B cell (primary cell): ENCODE measurements at regions not wholly inside any gene's neighbourhood (a gene's known extent, or its start where the extent isn't known, plus 50 kb on each side); places are given as distances from the start of the nearest gene placed in this dataset.

Experiments used
- ATAC-seq: fragments of 200-7000 bp; cut with Tn5 transposase; one replicate; pipeline ENCODE4 v1.10.0; 2021; ENCODE audit warnings: low read depth, mild to moderate bottlenecking, moderate number of reproducible peaks, moderate library complexity
- CTCF ChIA-PET: fragments of 350-600 bp; sonication (Branson Sonifier 250); formaldehyde crosslinking; loops from one replicate; lab custom pipeline; 2021; ENCODE audit warnings: antibody characterized with exemption, inconsistent platforms; lab: Charles Lee
- POLR2A ChIA-PET: fragments of 350-600 bp; sonication (Branson Sonifier 250); formaldehyde crosslinking; loops from one replicate; lab custom pipeline; 2021; ENCODE audit warnings: antibody characterized with exemption; lab: Charles Lee
- DNase-seq: peaks from one replicate; pipeline ENCODE4 v3.0.0; 2013
- H2AFZ ChIP-seq: 2 replicates; pipeline ENCODE4 v1.6.1; 2012; ENCODE audit warnings: mild to moderate bottlenecking, low read depth, low read length; ENCODE audit not compliant: insufficient read depth, poor library complexity, severe bottlenecking
- H3K27ac ChIP-seq, 2 donors: 1 replicate in 1 of 2; 2 replicates in 1 of 2; pipeline ENCODE4 v1.5.1; 2012 to 2013; ENCODE audit warnings: low read length in 2 of 2, mild to moderate bottlenecking in 2 of 2, moderate library complexity in 1 of 2
- H3K27me3 ChIP-seq, 4 experiments: fragments of 200-600 bp in 1 of 4; sonication (generic) in 1 of 4; replicated peaks in 1 of 4; 1 replicate in 2 of 4; 2 replicates in 2 of 4; pipeline versions ENCODE4 v1.6.1 to v1.7.0; 2013 to 2016; ENCODE audit warnings: low read length in 3 of 4, mild to moderate bottlenecking in 2 of 4, mixed read lengths in 1 of 4, moderate library complexity in 1 of 4; ENCODE audit not compliant: insufficient read depth in 4 of 4, control insufficient read depth in 3 of 4; ENCODE audit errors: control extremely low read depth in 1 of 4
- H3K36me3 ChIP-seq, 2 experiments: replicated peaks in 1 of 2; 1 replicate in 1 of 2; 2 replicates in 1 of 2; pipeline versions ENCODE4 v1.6.1 to v1.7.1; 2013; ENCODE audit warnings: low read length in 1 of 2; ENCODE audit not compliant: insufficient read depth in 2 of 2, control insufficient read depth in 1 of 2; ENCODE audit errors: control extremely low read depth in 1 of 2, extremely low read depth in 1 of 2
- H3K4me1 ChIP-seq, 2 donors: fragments of 200-600 bp in 1 of 2; sonication (generic) in 1 of 2; 1 replicate in 1 of 2; 2 replicates in 1 of 2; pipeline versions ENCODE4 v1.5.1 to v1.6.1; 2013 to 2017; ENCODE audit warnings: low read length in 2 of 2; ENCODE audit not compliant: control insufficient read depth in 2 of 2, insufficient read depth in 2 of 2
- H3K4me2 ChIP-seq: replicated peaks from 2 replicates; pipeline ENCODE3; 2012; ENCODE audit warnings: mild to moderate bottlenecking, low read depth, low read length; ENCODE audit not compliant: poor library complexity, severe bottlenecking
- H3K4me3 ChIP-seq, 5 experiments: fragments of 200-600 bp in 1 of 5; sonication (generic) in 1 of 5; 1 replicate in 3 of 5; 2 replicates in 2 of 5; pipeline versions ENCODE4 v1.5.1 to v1.7.0; 2011 to 2016; ENCODE audit warnings: low read length in 4 of 5, mild to moderate bottlenecking in 4 of 5, low read depth in 2 of 5, control low read depth in 1 of 5, moderate library complexity in 1 of 5; ENCODE audit not compliant: insufficient read depth in 1 of 5; ENCODE audit errors: control extremely low read depth in 1 of 5, extremely low read depth in 1 of 5
- H3K79me2 ChIP-seq: fragments of 200-600 bp; sonication (generic); one replicate; pipeline ENCODE4 v1.6.0; 2016; ENCODE audit warnings: low read length; ENCODE audit not compliant: control insufficient read depth, insufficient read depth
- H3K9ac ChIP-seq: fragments of 200-600 bp; sonication (generic); 2 replicates; pipeline ENCODE4 v1.6.1; 2017; ENCODE audit warnings: mild to moderate bottlenecking, low read length, moderate library complexity
- H3K9me3 ChIP-seq, 3 donors: one replicate each; pipeline versions ENCODE4 v1.6.1 to v1.7.1; 2013; ENCODE audit warnings: low read length in 2 of 3; ENCODE audit not compliant: control insufficient read depth in 2 of 3, insufficient read depth in 1 of 3; ENCODE audit errors: control extremely low read depth in 1 of 3
- H4K20me1 ChIP-seq: 2 replicates; pipeline ENCODE4 v1.6.0; 2012; ENCODE audit warnings: mild to moderate bottlenecking, low read length; ENCODE audit not compliant: insufficient read depth, control insufficient read depth, poor library complexity, severe bottlenecking
- H3K27ac Mint-ChIP-seq: one replicate; pipeline ENCODE4 v1.8.0; 2021; ENCODE audit warnings: mixed read lengths
- H3K27me3 Mint-ChIP-seq: one replicate; pipeline ENCODE4 v1.8.0; 2021; ENCODE audit warnings: mixed read lengths
- H3K4me1 Mint-ChIP-seq: one replicate; pipeline ENCODE4 v1.8.0; 2021; ENCODE audit warnings: mixed read lengths
- H3K4me3 Mint-ChIP-seq: one replicate; pipeline ENCODE4 v1.8.0; 2021; ENCODE audit warnings: mixed read lengths
- H3K9me3 Mint-ChIP-seq: one replicate; pipeline ENCODE4 v1.8.0; 2022; ENCODE audit warnings: mixed read lengths; ENCODE audit not compliant: insufficient read depth
- CTCF ChIP-seq: fragments of 200-600 bp; IDR thresholded peaks from one replicate; pipeline ENCODE4 v1.8.0; 2022; ENCODE audit warnings: antibody characterized with exemption, mild to moderate bottlenecking
- EZH2 ChIP-seq: IDR thresholded peaks from 2 replicates; pipeline ENCODE4 v1.6.1; 2012; ENCODE audit warnings: borderline replicate concordance, low read depth, mild to moderate bottlenecking, moderate library complexity, low read length; ENCODE audit not compliant: insufficient read depth, poor library complexity, severe bottlenecking
- WGBS: methylation state at CpG from one replicate; pipeline ENCODE4 v1.1.5; 2013; ENCODE audit warnings: missing lambda C conversion rate; ENCODE audit not compliant: insufficient coverage; 5-methylcytosine and 5-hydroxymethylcytosine counted together
- intact Hi-C: fragments of 100-400 bp; cut with micrococcal nuclease; formaldehyde crosslinking; loops from one replicate; pipeline ENCODE4 v1.10.0; 2022

- ChIA-PET CTCF (no interaction called here), POLR2A (no interaction called here)
- H3K4me3 ChIP-seq: no peak overlapping the region
- H3K27ac ChIP-seq: no peak overlapping the region
- no peaks in the 10 kb centered on the region for H3K27me3 Mint-ChIP-seq
- no peak overlapping the region for H3K9ac ChIP-seq
- ATAC-seq: no peak
- WGBS: 98% methylated on average over 15 of the region's 17 CpGs
- H4K20me1 ChIP-seq: no peaks in the 10 kb centered on the region
- peaks cover 0 to 38% of the 10 kb centered on the region in 2 experiments for H3K36me3 ChIP-seq
- H3K4me2 ChIP-seq: no peak overlapping the region
- no peak overlapping the region for H3K4me3 Mint-ChIP-seq
- intact Hi-C loops: no loop called here
- peaks cover 2% of the 10 kb centered on the region for H3K4me1 Mint-ChIP-seq
- TF ChIP-seq EZH2 (no peak), CTCF (no peak)
- H3K4me1 ChIP-seq: no peaks in the 10 kb centered on the region
- no peaks in the 10 kb centered on the region for H3K27me3 ChIP-seq
- H3K9me3 Mint-ChIP-seq: no peaks in the 10 kb centered on the region
- DNase-seq: no peak
- H3K9me3 ChIP-seq: no peaks in the 10 kb centered on the region
- H3K79me2 ChIP-seq: no peaks in the 10 kb centered on the region
- H3K27ac Mint-ChIP-seq: no peak overlapping the region
- no peak overlapping the region for H2AFZ ChIP-seq
Observed at GRCh38 chr14:95408731-95409476, 89.2 kb upstream of the CLMN start.

- no peak for ATAC-seq
- no peak for TF ChIP-seq EZH2
- peaks cover 2% of the 10 kb centered on the region for H3K4me1 Mint-ChIP-seq
- H3K4me3 ChIP-seq: no peak overlapping the region
- no peak overlapping the region for H3K27ac Mint-ChIP-seq
- no peaks in the 10 kb centered on the region for H3K79me2 ChIP-seq
- H4K20me1 ChIP-seq: no peaks in the 10 kb centered on the region
- CTCF ChIA-PET: no interaction called here
- peaks cover 0 to 32% of the 10 kb centered on the region in 2 experiments for H3K36me3 ChIP-seq
- H2AFZ ChIP-seq: no peak overlapping the region
- intact Hi-C loops: no loop called here
- H3K27ac ChIP-seq: no peak overlapping the region
- no peaks in the 10 kb centered on the region for H3K27me3 Mint-ChIP-seq
- no peak overlapping the region for H3K4me3 Mint-ChIP-seq
- H3K9me3 ChIP-seq: no peaks in the 10 kb centered on the region
- DNase-seq: no peak
- H3K27me3 ChIP-seq: no peaks in the 10 kb centered on the region
- POLR2A ChIA-PET: no interaction called here
- H3K4me1 ChIP-seq: no peaks in the 10 kb centered on the region
- H3K9ac ChIP-seq: no peak overlapping the region
- H3K4me2 ChIP-seq: no peak overlapping the region
- WGBS: 100% methylated on average over 5 of the region's 8 CpGs
- no peaks in the 10 kb centered on the region for H3K9me3 Mint-ChIP-seq
Observed at GRCh38 chr14:95407354-95407753, 87.6 kb upstream of the CLMN start.
